Smooth muscle cell (in vitro differentiated cells): ENCODE measurements at regions not wholly inside any gene's neighbourhood (a gene's known extent, or its start where the extent isn't known, plus 50 kb on each side); places are given as distances from the start of the nearest gene placed in this dataset.

ENCODE experiments used
- DNase-seq: peaks from one replicate; lab custom pipeline; 2025; ENCODE audit not compliant: unreplicated experiment; lab: John Stamatoyannopoulos, UW
- H2AFZ ChIP-seq: fragments of 200-600 bp; sonication (generic); 2 replicates; pipeline ENCODE4 v1.6.0; 2016; ENCODE audit warnings: antibody characterized with exemption, low read depth, mild to moderate bottlenecking
- H3F3A ChIP-seq: fragments of 200-600 bp; sonication (generic); 2 replicates; pipeline ENCODE4 v1.6.0; 2017; ENCODE audit warnings: antibody characterized with exemption, low read depth
- H3K27ac ChIP-seq: fragments of 200-600 bp; sonication (generic); 2 replicates; pipeline ENCODE4 v1.5.1; 2016; ENCODE audit warnings: low read depth, mild to moderate bottlenecking
- H3K27me3 ChIP-seq: fragments of 200-600 bp; sonication (generic); 2 replicates; pipeline ENCODE4 v1.6.1; 2016; ENCODE audit warnings: low read depth, mild to moderate bottlenecking
- H3K36me3 ChIP-seq: fragments of 200-600 bp; sonication (generic); 2 replicates; pipeline ENCODE4 v1.5.1; 2016; ENCODE audit warnings: low read depth
- H3K4me1 ChIP-seq: fragments of 200-600 bp; sonication (generic); 2 replicates; pipeline ENCODE4 v1.5.1; 2016; ENCODE audit warnings: low read depth
- H3K4me2 ChIP-seq: fragments of 200-600 bp; sonication (generic); 2 replicates; pipeline ENCODE4 v1.6.0; 2016; ENCODE audit warnings: mild to moderate bottlenecking
- H3K4me3 ChIP-seq: fragments of 200-600 bp; sonication (generic); 2 replicates; pipeline ENCODE4 v1.5.1; 2016; ENCODE audit warnings: mild to moderate bottlenecking
- H3K79me2 ChIP-seq: fragments of 200-600 bp; sonication (generic); 2 replicates; pipeline ENCODE4 v1.6.0; 2016; ENCODE audit warnings: low read depth, mild to moderate bottlenecking
- H3K9ac ChIP-seq: fragments of 200-600 bp; sonication (generic); 2 replicates; pipeline ENCODE4 v1.6.0; 2016; ENCODE audit warnings: low read depth
- H3K9me3 ChIP-seq: fragments of 200-600 bp; sonication (generic); replicated peaks from 2 replicates; pipeline ENCODE4 v1.5.1; 2016; ENCODE audit warnings: low read depth
- H4K20me1 ChIP-seq: fragments of 200-600 bp; sonication (generic); 2 replicates; pipeline ENCODE4 v1.6.0; 2016; ENCODE audit warnings: low read depth
- WGBS: methylation state at CpG from one replicate; pipeline ENCODE4 v1.1.7; 2016; ENCODE audit warnings: low lambda C conversion rate; 5-methylcytosine and 5-hydroxymethylcytosine counted together
- TF ChIP-seq, protein P1 (sequence below): fragments of 200-600 bp; sonication (generic); IDR thresholded peaks from 2 replicates; pipeline ENCODE4 v1.5.1; 2017; ENCODE audit warnings: borderline replicate concordance, mild to moderate bottlenecking, antibody characterized with exemption; ENCODE audit not compliant: insufficient read depth, poor library complexity, severe bottlenecking

- no peaks in the 10 kb centered on the region for H3K4me1 ChIP-seq
- no peaks in the 10 kb centered on the region for H3K79me2 ChIP-seq
- WGBS: 89% methylated on average over 12 of the region's 12 CpGs
- H3K4me2 ChIP-seq: no peak overlapping the region
- no peaks in the 10 kb centered on the region for H3F3A ChIP-seq
- DNase-seq: no peak
- H3K36me3 ChIP-seq: no peaks in the 10 kb centered on the region
- H3K9me3 ChIP-seq: no peaks in the 10 kb centered on the region
- H3K27me3 ChIP-seq: no peaks in the 10 kb centered on the region
- no peak overlapping the region for H3K9ac ChIP-seq
- TF ChIP-seq, protein P1, sequence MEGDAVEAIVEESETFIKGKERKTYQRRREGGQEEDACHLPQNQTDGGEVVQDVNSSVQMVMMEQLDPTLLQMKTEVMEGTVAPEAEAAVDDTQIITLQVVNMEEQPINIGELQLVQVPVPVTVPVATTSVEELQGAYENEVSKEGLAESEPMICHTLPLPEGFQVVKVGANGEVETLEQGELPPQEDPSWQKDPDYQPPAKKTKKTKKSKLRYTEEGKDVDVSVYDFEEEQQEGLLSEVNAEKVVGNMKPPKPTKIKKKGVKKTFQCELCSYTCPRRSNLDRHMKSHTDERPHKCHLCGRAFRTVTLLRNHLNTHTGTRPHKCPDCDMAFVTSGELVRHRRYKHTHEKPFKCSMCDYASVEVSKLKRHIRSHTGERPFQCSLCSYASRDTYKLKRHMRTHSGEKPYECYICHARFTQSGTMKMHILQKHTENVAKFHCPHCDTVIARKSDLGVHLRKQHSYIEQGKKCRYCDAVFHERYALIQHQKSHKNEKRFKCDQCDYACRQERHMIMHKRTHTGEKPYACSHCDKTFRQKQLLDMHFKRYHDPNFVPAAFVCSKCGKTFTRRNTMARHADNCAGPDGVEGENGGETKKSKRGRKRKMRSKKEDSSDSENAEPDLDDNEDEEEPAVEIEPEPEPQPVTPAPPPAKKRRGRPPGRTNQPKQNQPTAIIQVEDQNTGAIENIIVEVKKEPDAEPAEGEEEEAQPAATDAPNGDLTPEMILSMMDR: no peak
- no peak overlapping the region for H3K4me3 ChIP-seq
- H2AFZ ChIP-seq: no peak overlapping the region
- no peak overlapping the region for H3K27ac ChIP-seq
- no peaks in the 10 kb centered on the region for H4K20me1 ChIP-seq
These were observed 214.4 kb upstream of the IRS2 start for GRCh38 chr13:110000534-110001345.

GRCh38 chr13:109999659-110000533 lies 213.5 kb upstream of the IRS2 start:
- Histone ChIP-seq H3K36me3 (no peaks in the 10 kb centered on the region), H3K9me3 (no peaks in the 10 kb centered on the region), H4K20me1 (no peaks in the 10 kb centered on the region), H3K9ac (no peak overlapping the region), H3K27me3 (no peaks in the 10 kb centered on the region), H3K4me2 (no peak overlapping the region), H3K4me3 (no peak overlapping the region), H3K27ac (no peak overlapping the region), H3K4me1 (no peaks in the 10 kb centered on the region), H3K79me2 (no peaks in the 10 kb centered on the region), H3F3A (no peaks in the 10 kb centered on the region), H2AFZ (no peak overlapping the region)
- WGBS: 66% methylated on average over 21 of the region's 21 CpGs
- TF ChIP-seq, protein P1: no peak
- no peak for DNase-seq

DNA sequence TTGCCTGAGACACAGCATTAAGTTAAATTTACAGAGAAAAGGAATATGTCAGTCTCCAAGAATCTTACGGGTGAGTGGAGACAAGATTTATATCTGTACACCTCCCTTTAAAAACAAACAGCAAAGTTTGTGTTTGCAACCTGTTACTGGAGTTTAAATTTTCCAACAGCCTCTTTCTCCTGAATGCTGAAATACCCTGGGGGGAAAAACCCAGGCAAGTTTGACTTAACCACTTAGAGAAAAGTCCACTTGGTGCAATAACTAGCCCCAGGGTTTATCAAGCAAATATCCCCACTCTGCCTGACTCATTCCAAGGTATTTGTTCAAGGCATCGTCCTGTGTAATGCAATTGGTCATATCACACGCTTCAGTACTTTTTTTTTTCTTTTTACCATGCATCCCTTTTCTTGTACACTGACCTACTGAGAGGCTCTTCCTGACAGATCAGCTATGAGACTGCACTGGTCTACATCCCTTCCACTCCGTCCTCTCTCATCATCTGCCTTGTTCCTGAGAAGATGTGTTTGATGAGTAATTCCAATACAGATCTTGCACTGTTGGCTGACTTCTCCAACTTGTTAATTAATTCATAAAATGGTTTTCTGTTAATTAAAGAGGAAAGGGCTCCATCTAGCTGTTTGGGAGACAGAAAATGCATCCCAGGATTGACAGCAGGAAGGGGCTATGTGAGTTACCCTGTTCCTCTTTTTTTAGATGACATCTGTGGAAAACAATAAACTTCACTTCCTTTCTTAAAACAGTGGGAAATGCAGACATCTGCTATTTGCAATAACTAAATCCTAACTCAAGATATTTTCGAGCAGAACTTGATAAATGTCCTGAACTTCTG lies 212.5 kb upstream of the IRS2 start:
- WGBS: 51% methylated on average over 5 of the region's 5 CpGs
- Histone ChIP-seq H3F3A (no peaks in the 10 kb centered on the region), H3K36me3 (no peaks in the 10 kb centered on the region), H4K20me1 (no peaks in the 10 kb centered on the region), H3K4me1 (no peaks in the 10 kb centered on the region), H3K4me3 (no peak overlapping the region), H3K27ac (no peak overlapping the region), H3K27me3 (no peaks in the 10 kb centered on the region), H3K4me2 (no peak overlapping the region), H3K79me2 (no peaks in the 10 kb centered on the region), H3K9me3 (no peaks in the 10 kb centered on the region), H3K9ac (no peak overlapping the region), H2AFZ (no peak overlapping the region)
- TF ChIP-seq, protein P1: no peak
- no peak for DNase-seq
